ENCODE measurements at regions not wholly inside any gene's neighbourhood (a gene's known extent, or its start where the extent isn't known, plus 50 kb on each side); places are given as distances from the start of the nearest gene placed in this dataset.

GRCh38 chr10:36057731-36058130 lies 415.6 kb upstream of the FZD8 start:
- Histone ChIP-seq H3K27me3 (no peaks in the 10 kb centered on the region), H3K36me3 (no peaks in the 10 kb centered on the region), H3K9me3 (peaks cover 0 to 7% (median 0%) of the 10 kb centered on the region in 11 donors), H3K4me1 (no peaks in the 10 kb centered on the region), H3K4me3 (no peak overlapping the region), H3K27ac (no peak overlapping the region)
- TF ChIP-seq CTCF (IDR thresholded peaks at IDR 0.05): no peak
- intact Hi-C loops (cut with DNase I): no loop called here
- ATAC-seq: no peak
- 85 to 90% methylated on average over 4 of the region's 4 CpGs for WGBS, 2 donors
- no peak for DNase-seq

GRCh38 chr10:36057180-36057579 lies 415.1 kb upstream of the FZD8 start:
- ATAC-seq: no peak

GRCh38 chr10:36053775-36054174 lies 411.7 kb upstream of the FZD8 start:
- ATAC-seq (no peak), DNase-seq (no peak)
- peaks cover 0 to 7% (median 0%) of the 10 kb centered on the region in 11 donors for H3K9me3 ChIP-seq
- 98 to 99% methylated on average over 4 of the region's 4 CpGs for WGBS, 2 donors
- peaks cover 0 to 15% (median 0%) of the 10 kb centered on the region in 9 donors for H3K4me1 ChIP-seq
- H3K27ac ChIP-seq: no peak overlapping the region
- no peaks in the 10 kb centered on the region for H3K36me3 ChIP-seq
- H3K27me3 ChIP-seq: no peaks in the 10 kb centered on the region
- intact Hi-C loops (cut with DNase I): no loop called here
- TF ChIP-seq CTCF (IDR thresholded peaks at IDR 0.05): no peak
- no peak overlapping the region for H3K4me3 ChIP-seq

More at GRCh38 chr10:36057180-36057579, 415.1 kb upstream of the FZD8 start:
- WGBS, 2 donors: 84 to 85% methylated on average over 4 of the region's 4 CpGs
- Histone ChIP-seq H3K36me3 (no peaks in the 10 kb centered on the region), H3K27ac (no peak overlapping the region), H3K27me3 (no peaks in the 10 kb centered on the region), H3K4me3 (no peak overlapping the region), H3K4me1 (peaks cover 0 to under 1% (median 0%) of the 10 kb centered on the region in 9 donors), H3K9me3 (peaks cover 0 to 7% (median 0%) of the 10 kb centered on the region in 11 donors)
- TF ChIP-seq CTCF (IDR thresholded peaks at IDR 0.05): no peak
- DNase-seq: no peak
- intact Hi-C loops (cut with DNase I): no loop called here

GRCh38 chr10:36053271-36053670 lies 411.2 kb upstream of the FZD8 start:
- intact Hi-C loops (cut with DNase I): no loop called here
- 93% methylated on average over 7 of the region's 7 CpGs for WGBS, 2 donors
- no peak for TF ChIP-seq CTCF (IDR thresholded peaks at IDR 0.05)
- no peak overlapping the region for H3K27ac ChIP-seq
- no peak for DNase-seq
- no peak overlapping the region for H3K4me3 ChIP-seq
- H3K27me3 ChIP-seq: no peaks in the 10 kb centered on the region
- H3K36me3 ChIP-seq: no peaks in the 10 kb centered on the region
- H3K4me1 ChIP-seq: peaks cover 0 to 15% (median 0%) of the 10 kb centered on the region in 9 donors
- ATAC-seq: no peak
- peaks cover 0 to 7% (median 0%) of the 10 kb centered on the region in 11 donors for H3K9me3 ChIP-seq

Measured in heart right ventricle (tissue), 16 donors.